ENCODE measurements at regions not wholly inside any gene's neighbourhood (a gene's known extent, or its start where the extent isn't known, plus 50 kb on each side); places are given as distances from the start of the nearest gene placed in this dataset.

DNA sequence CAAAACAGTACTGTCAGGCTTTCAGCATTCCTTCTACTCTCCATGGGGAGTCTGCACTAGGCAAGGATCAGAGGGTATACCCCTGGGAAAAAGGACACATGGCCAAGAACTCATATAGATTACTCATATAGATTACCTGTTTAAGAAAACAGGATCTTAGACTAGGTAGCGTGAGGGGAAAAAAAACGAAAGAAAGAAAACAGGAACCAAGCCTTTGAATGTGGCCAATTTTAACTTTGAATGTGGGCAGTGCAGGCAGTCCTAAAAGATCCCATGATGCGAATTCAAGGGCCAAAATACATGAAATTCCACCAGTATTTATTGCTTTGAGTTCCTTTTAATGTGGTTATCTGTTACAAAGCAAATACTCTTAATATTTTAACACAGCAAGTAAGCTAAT, 108.6 kb upstream of the TAC1 start:
- no peak for DNase-seq (ENCODE audit: low read depth in 3 of 3)

DNA sequence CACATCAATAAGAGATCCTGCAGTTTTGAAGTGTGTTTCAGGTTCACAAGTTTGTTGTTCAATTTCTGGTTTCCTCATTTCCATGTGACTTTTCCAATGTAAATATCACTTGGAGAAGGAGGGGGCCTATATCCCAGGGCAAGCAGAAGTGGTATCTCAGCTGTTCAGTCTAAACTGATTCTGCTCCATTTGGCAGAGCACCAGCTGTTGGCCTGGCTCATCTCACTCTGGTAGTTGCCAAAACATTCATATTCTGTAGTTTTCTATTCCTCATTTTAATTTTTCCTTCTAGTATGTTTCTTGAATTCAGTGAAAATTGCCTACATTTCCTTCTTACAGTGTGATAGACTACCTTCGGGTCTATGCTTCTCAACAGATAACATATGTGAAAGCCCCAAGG, 101.8 kb upstream of the TAC1 start:
- no peak for DNase-seq (ENCODE audit: low read depth in 3 of 3)

DNA sequence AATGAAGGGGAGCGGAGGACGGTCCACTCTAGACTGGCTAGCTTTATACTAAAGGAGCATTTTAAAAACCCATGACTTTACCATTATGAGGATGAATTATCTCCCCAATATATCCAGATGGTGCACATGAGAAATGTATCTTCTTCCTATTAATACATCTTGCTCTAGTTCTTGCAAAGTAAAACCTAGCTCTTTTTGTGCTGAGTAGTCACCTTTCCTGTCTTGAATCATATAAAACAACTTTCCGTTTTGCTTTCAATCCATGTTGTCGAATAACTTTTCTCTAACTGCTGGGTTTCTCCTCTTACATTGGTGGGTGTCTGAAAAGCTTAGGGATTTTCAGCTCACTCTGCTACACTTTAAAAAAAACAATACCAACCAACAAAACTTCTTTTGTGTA, 96.3 kb upstream of the TAC1 start:
- DNase-seq (ENCODE audit: low read depth in 3 of 3), result no peak

DNA sequence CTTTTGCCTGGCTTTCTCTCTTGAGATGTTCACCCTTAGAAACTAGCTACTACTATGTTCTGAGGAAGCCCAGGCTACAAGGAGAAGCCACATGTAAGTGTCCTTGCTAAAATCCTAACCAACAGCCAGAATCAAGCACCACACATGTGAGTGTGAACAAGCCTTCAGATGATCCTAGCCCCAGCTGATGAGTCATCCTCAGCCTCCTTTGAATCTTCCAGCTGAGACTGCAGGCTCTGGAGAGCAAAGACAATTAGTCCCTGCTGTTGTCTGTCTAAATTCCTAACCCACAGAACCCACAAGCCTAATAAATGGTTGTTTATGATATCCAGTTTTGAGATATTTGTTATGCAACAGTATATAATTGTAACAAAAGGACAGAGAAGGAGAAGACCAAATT, 92.8 kb upstream of the TAC1 start:
- DNase-seq (ENCODE audit: low read depth in 3 of 3), result no peak

DNA sequence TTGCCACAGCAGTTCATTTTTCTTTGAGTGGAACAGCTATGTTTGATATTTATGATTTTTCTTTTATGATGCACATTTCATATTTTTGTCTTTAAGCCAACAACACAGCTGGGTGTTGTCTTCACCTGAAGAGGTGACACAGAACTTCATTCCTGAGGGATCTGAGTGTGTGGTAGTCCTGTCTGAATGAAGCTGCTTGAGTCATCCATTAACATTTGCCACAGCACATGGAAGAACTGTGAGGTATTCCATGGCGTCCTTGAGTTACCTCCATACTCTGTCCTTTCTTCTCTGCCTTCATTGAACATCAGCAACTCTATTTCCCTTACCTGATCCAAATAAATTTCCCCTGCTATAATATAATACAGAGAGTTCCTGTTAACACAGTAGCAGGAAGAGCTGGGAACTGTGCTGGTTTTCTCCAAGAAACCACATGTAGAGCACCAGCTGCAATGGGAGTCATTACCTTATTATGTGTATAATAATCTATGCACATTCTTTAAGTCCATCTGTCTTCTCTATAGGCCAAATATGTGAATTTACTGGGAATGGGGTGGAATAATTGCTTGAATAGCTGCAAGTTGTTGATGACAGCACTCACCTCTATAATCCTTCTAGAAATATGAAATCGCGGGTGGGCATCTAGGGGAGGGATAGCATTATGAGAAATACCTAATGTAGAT, 72.4 kb upstream of the TAC1 start:
- no peak for DNase-seq (ENCODE audit: low read depth in 3 of 3)

DNA sequence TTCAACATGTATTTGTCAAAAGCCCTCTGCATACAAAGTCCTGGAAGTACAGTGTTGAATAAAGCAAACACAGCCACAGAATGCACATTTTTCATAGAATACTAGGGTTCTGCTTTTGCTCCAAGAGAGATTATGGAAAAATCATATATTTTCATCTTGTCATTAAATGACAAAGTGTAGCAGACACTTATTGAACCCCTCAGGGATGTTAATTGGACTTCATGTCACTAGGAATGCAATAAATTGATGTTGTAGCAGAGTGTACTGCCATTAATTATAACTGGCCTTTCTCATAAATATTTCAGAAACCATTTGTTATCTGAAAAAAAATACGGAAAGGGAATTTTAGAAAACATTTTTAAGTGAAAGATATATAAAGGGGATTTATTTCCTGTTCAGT, 64.5 kb upstream of the TAC1 start:
- no peak for DNase-seq (ENCODE audit: low read depth in 3 of 3)

DNA sequence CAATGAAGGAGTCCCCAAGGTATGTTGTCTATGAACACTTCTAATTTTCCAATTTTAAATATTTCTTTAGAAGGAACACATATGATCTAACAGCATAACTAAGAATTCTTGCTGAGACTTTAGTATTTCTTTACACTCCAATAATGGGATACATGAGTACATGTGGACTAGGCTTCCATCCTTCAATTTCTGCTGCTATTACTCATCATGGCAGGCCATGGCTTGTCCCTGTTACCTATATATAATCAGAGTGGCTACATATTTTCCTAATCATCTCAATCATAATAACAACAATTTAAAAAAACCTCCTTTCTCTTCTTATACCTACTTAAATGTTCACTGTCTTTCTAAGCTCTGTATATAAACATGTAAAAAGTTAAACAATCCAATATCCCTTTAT, 60.3 kb upstream of the TAC1 start:
- DNase-seq (ENCODE audit: low read depth in 3 of 3), result no peak

DNA sequence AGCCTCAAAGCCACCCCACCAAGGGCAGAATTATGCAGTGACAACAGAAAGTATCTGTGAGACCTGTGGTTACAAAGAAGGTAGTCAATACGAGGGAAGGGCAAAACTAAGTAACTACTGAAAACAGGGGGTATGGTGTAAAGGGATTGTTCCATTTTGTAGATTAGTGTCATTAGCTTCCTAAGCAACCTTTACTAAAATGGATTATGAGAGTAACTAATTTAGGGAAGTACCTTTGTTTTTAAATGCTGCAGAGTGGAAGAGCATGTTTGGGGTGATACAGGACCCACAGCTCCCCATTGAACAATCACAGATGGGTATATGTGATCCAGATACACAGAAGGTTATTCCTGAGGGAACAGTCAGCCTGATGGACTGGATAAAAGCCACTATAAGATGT, 51.3 kb upstream of the TAC1 start:
- DNase-seq (ENCODE audit: low read depth in 3 of 3), result no peak

All from stimulated activated CD4-positive, alpha-beta T cell treated with anti-CD3 and anti-CD28 coated beads, TNF-alpha, amount 100 ng/mL, for 24 hours (primary cell).